ENCODE measurements at regions not wholly inside any gene's neighbourhood (a gene's known extent, or its start where the extent isn't known, plus 50 kb on each side); places are given as distances from the start of the nearest gene placed in this dataset.

GRCh38 chr1:39146681-39147080, 57.8 kb upstream of the MACF1 start:
- TF ChIP-seq, protein P1, sequence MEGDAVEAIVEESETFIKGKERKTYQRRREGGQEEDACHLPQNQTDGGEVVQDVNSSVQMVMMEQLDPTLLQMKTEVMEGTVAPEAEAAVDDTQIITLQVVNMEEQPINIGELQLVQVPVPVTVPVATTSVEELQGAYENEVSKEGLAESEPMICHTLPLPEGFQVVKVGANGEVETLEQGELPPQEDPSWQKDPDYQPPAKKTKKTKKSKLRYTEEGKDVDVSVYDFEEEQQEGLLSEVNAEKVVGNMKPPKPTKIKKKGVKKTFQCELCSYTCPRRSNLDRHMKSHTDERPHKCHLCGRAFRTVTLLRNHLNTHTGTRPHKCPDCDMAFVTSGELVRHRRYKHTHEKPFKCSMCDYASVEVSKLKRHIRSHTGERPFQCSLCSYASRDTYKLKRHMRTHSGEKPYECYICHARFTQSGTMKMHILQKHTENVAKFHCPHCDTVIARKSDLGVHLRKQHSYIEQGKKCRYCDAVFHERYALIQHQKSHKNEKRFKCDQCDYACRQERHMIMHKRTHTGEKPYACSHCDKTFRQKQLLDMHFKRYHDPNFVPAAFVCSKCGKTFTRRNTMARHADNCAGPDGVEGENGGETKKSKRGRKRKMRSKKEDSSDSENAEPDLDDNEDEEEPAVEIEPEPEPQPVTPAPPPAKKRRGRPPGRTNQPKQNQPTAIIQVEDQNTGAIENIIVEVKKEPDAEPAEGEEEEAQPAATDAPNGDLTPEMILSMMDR (IDR thresholded peaks at IDR 0.05; ENCODE audit: low read depth, low read length), result no peak
- TF ChIP-seq EZH2phosphoT487 (IDR thresholded peaks at IDR 0.05; ENCODE audit: low read depth), result no peak
